Motor neuron (in vitro differentiated cells): ENCODE measurements at regions not wholly inside any gene's neighbourhood (a gene's known extent, or its start where the extent isn't known, plus 50 kb on each side); places are given as distances from the start of the nearest gene placed in this dataset.
"Not testable (repeated sequence)": the region's sequence is repeated elsewhere in the genome, so short reads cannot be mapped to it uniquely, and the experiment has no call there.

Experiments used
- ATAC-seq, 8 experiments: fragments of 200-7000 bp; cut with Tn5 transposase; replicated peaks in 6 of 8; 2 replicates each; pipeline ENCODE4 v1.8.0; 2021; ENCODE audit warnings: mild to moderate bottlenecking in 8 of 8, moderate library complexity in 8 of 8
- H3K27ac ChIP-seq, 2 donors: fragments of 250-450 bp; sonication (Bioruptor Pico); 2 replicates each; pipeline ENCODE4 v1.9.0; 2021; ENCODE audit warnings: antibody characterized with exemption in 2 of 2, mild to moderate bottlenecking in 2 of 2, moderate library complexity in 1 of 2
- H3K4me1 ChIP-seq, 2 donors: fragments of 250-450 bp; sonication (Bioruptor Pico); replicated peaks in 1 of 2; 2 replicates each; pipeline ENCODE4 v1.6.1; 2021; ENCODE audit warnings: antibody characterized with exemption in 2 of 2, mild to moderate bottlenecking in 2 of 2, moderate library complexity in 1 of 2
- H3K4me3 ChIP-seq, 5 donors: fragments of 250-450 bp; sonication (Bioruptor Pico); 2 replicates each; pipeline ENCODE4 v1.9.0; 2021; ENCODE audit warnings: antibody characterized with exemption in 5 of 5, mild to moderate bottlenecking in 5 of 5, moderate library complexity in 4 of 5
- WGBS, 10 experiments: fragments of 450-650 bp; shearing (Covaris generic); methylation state at CpG; one replicate each; pipeline ENCODE4 v1.0.0; 2022; 5-methylcytosine and 5-hydroxymethylcytosine counted together
- in situ Hi-C, 9 experiments: fragments of 400-800 bp; cut with MboI; loops; one replicate each; pipeline ENCODE4 v1.15.0; 2021; ENCODE audit warnings: low sequenced_read_pairs in 9 of 9, low pct_unique_long_range_greater_than_20kb in 2 of 9; ENCODE audit not compliant: unreplicated experiment in 9 of 9

DNA sequence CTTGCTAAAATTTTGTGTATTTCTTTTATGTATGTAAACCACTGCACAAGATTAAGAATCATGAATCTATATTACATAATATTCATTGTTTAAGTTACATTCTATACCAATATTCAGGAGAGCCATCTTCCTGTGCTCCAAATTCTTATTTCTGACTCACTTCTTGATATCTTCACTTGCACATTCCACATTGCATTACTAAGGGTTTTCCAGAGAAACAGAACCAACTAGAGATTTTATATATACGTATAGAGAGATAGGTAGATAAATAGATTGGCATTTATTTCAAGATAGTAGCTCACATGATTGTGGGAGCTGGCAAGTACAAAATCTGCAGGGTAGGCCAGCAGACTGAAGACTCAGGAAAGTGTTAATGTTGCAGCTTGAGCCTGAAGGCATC, 222.2 kb upstream of the PRSS16 start:
- 0 to 75% (median 67%) methylated on average over 1 of the region's 1 CpG; no CpG with 5 or more reads in 5 of the 10 experiments for WGBS, 10 experiments
- in situ Hi-C loops, result no loop called here
- no peak overlapping the region for H3K4me3 ChIP-seq
- no peaks in the 10 kb centered on the region for H3K4me1 ChIP-seq
- H3K27ac ChIP-seq, result no peak overlapping the region
- ATAC-seq, result no peak

DNA sequence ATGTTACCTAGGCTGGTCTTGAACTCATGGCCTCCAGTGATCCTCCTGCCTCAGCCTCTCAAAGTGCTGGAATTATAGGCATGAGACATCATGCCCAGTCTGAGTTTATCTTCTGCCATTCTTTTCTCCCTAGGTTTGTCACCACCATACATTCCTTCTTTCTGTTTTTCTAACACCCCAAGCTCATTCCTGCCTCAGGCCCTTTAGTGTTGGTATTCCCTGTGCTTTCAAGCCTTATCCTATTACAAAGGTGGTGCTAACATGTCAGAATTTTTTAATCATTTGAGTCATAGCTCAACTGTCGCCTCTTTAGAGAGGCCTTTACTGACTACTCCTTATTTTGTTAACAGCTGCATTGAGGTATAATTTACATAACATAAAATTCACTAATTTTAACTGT, 221.1 kb upstream of the PRSS16 start:
- in situ Hi-C loops, result no loop called here
- ATAC-seq, result no peak
- no peak overlapping the region for H3K27ac ChIP-seq
- H3K4me3 ChIP-seq, result no peak overlapping the region
- H3K4me1 ChIP-seq, result no peaks in the 10 kb centered on the region
- 0 to 71% (median 40%) methylated on average over 1 of the region's 1 CpG; no CpG with 5 or more reads in 3 of the 10 experiments for WGBS, 10 experiments

DNA sequence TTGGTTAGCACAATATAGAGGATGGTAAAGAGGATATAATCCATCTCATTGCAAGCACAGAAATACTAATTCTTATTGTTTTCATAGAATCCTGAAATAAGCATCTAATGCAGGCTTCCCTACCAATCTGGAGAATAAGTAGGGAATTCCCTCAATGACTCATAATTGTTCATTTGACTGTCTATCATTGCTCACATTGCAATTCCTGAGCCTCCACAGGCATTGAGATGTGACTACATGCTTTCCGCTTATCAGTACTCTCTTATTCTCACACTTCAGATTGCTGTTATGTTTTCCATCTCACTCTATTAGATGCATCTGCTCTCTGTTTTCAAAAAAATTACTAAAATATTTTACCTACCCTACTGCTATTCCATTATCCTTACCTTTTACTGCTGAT, 216.2 kb upstream of the PRSS16 start:
- Histone ChIP-seq H3K4me1 (no peaks in the 10 kb centered on the region), H3K27ac (no peak overlapping the region), H3K4me3 (no peak overlapping the region)
- WGBS, 10 experiments, result 67 to 100% (median 100%) methylated on average over 1 of the region's 1 CpG; no CpG with 5 or more reads in 3 of the 10 experiments
- in situ Hi-C loops, result no loop called here
- no peak for ATAC-seq

DNA sequence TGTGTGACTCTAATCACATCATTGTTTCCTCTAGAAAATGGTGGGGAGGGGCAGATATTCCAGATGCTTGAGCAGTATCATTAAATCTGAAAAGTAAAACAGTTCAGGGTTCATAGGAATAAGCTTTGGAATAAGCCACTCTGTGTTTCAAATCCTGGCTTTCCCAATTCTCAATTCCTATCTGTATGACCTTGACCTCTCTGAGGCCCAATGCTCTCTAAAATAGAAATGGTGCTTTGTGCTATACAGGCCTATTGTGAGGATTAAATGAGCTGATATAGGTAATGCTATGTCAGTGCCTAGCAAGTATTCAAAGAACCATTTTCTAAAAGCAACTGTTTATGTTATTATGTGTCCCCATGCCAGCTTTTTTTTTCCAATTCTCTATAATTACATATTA, 209.0 kb upstream of the PRSS16 start:
- no peaks in the 10 kb centered on the region for H3K4me1 ChIP-seq
- in situ Hi-C loops, result no loop called here
- H3K27ac ChIP-seq, result no peak overlapping the region
- no peak for ATAC-seq
- no peak overlapping the region for H3K4me3 ChIP-seq

DNA sequence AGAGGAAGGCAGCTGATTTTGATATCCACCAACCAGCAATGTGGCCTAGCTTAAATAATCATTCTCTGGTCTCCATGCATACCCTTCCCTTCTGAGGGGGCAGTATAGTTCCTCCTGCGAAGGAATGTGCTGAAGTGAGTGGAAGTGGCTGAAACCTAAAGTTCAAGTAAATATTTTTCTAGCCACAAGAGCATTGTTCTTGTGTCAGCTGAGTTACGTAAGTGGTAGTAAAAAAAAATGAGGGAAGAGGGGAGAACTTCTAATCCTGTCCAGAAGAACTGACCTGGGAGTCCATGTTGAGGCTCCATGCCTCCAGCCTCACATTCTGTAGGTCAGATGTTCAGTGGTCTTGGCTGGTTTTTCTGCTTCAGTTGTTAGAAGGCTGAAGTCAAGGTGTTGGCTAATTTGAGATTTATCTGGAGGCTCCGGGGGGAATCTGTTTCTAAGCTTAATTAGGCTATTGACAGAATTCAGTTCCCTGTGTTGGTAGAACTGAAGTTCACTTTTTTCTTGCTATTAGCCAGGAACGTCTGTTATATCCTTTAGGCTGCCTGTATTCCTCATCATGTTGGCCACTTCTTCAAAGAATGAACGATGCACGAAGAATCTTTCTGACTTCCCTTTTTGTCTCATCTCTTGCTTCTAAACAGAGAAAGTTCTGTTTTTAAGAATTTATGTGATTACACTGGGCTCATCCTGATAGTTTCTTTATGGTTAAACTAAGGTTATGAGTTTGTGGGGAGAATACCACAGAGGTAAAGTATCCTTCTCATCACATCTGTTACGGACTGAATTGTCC, 207.1 kb upstream of the PRSS16 start:
- 19 to 100% (median 60%) methylated on average over 3 to 7 of the region's 7 CpGs for WGBS, 10 experiments
- in situ Hi-C loops, result no loop called here

DNA sequence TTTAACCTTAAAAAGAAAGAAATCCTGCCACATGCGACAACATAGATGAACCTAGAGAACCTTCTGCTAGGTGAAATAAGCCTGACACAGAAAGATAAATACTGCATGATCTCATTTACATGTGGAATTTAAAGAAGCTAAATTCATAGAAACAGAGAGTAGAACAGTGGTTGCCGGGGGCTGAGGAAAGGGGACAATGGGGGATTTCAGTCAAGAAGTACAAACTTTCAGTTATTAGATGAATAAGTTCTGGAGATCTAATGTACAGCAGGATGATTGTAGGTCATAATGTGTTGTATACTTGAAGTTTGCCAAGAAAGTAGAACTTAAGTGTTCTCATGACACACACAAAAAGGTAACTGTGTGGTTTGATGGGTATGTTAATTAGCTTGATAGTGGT, 204.3 kb upstream of the PRSS16 start:
- 45 to 100% (median 92%) methylated on average over 1 to 2 of the region's 2 CpGs; no CpG with 5 or more reads in 1 of the 10 experiments for WGBS, 10 experiments
- in situ Hi-C loops, result no loop called here
- ATAC-seq, result no peak

More for the DNA sequence above, 207.1 kb upstream of the PRSS16 start:
- ATAC-seq, result no peak
- H3K27ac ChIP-seq, result no peak overlapping the region
- H3K4me3 ChIP-seq, result no peak overlapping the region
- H3K4me1 ChIP-seq, result no peaks in the 10 kb centered on the region

DNA sequence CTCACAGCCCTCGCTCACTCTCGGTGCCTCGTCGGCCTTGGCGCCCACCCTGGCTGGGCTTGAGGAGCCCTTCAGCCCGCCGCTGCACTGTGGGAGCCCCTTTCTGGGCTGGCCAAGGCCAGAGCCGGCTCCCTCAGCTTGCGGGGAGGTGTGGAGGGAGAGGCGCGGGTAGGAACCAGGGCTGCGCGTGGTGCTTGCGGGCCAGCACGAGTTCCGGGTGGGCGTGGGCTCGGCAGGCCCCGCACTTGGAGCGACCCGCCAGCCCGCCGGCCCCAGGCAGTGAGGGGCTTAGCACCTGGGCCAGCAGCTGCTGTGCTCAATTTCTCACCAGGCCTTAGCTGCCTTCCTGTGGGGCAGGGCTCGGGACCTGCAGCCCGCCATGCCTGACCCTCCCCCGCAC, 202.4 kb upstream of the PRSS16 start:
- H3K4me1 ChIP-seq, H3K27ac ChIP-seq, in situ Hi-C loops, H3K4me3 ChIP-seq, ATAC-seq: not testable (repeated sequence)
- 60 to 90% (median 90%) methylated on average over 1 to 4 of the region's 26 CpGs; no CpG with 5 or more reads in 7 of the 10 experiments for WGBS, 10 experiments

More for the DNA sequence above, 204.3 kb upstream of the PRSS16 start:
- Histone ChIP-seq H3K4me1 (no peaks in the 10 kb centered on the region), H3K4me3 (no peak overlapping the region), H3K27ac (no peak overlapping the region)

DNA sequence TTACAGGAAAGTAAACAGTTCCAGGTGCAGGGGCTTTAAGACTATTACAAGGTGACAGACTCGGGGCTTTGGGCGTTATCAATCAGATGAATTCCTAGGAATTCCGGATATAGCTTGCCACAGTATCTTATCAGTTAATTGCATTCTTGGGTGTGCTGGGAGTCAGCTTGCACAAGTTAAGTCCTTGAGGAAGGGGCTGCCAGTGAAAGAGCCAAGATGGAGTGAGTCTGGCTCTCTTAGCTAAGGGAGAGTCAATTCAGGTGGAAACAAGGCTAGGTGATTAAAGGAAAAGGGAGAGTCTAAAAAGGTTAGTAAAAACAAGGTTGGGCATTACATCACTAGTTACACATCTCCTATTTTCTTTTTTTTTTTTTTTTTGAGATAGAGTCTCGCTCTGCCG, 199.8 kb upstream of the PRSS16 start:
- in situ Hi-C loops, H3K27ac ChIP-seq, H3K4me1 ChIP-seq, ATAC-seq, H3K4me3 ChIP-seq: not testable (repeated sequence)
- 10 to 100% (median 84%) methylated on average over 2 to 5 of the region's 5 CpGs; no CpG with 5 or more reads in 5 of the 10 experiments for WGBS, 10 experiments

DNA sequence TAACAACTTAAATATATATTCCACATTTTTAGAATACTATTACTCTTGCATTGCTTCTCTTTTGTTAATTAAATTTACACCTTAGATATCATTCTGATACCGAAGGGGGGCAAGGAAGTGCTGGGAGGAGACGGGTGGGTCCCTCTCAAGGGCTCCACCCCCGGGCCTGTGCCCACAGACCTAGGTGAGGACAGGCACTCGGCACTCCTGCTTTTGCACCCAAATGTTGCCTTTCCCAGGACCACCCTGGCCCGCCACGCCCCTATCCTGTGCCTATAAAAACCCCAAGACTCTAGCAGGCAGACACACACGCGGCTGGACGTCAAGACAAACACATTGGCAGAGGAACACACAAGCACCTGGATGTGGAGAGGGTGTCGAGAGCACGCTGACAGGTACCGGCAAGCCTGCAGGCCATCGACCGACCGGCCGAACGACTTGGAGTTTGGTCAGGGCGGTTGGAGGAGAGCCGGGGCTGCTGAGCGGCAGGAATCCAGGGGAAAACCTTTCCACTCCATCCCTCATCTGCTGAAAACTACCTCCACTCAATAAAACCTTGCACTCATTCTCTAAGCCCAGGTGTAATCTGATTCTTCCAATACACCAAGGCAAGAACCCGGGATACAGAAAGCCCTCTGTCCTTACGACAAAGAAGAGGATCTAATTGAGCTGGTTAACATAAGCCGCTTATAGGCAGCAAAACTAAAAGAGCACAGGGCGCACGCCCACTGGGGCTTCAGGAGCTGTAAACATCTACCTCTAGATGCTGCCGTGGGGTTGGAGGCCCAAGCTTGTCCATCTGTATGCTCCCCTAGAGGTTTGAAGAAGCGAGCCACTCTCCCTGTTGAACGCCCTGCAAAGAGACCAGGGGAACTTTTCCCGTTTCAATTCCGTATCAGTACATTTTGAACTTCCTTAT, 197.4 kb upstream of the PRSS16 start:
- in situ Hi-C loops, result no loop called here
- no peak for ATAC-seq
- no peak overlapping the region for H3K4me3 ChIP-seq
- no peak overlapping the region for H3K27ac ChIP-seq
- no peaks in the 10 kb centered on the region for H3K4me1 ChIP-seq
- 3 to 100% (median 85%) methylated on average over 6 to 18 of the region's 30 CpGs for WGBS, 10 experiments

DNA sequence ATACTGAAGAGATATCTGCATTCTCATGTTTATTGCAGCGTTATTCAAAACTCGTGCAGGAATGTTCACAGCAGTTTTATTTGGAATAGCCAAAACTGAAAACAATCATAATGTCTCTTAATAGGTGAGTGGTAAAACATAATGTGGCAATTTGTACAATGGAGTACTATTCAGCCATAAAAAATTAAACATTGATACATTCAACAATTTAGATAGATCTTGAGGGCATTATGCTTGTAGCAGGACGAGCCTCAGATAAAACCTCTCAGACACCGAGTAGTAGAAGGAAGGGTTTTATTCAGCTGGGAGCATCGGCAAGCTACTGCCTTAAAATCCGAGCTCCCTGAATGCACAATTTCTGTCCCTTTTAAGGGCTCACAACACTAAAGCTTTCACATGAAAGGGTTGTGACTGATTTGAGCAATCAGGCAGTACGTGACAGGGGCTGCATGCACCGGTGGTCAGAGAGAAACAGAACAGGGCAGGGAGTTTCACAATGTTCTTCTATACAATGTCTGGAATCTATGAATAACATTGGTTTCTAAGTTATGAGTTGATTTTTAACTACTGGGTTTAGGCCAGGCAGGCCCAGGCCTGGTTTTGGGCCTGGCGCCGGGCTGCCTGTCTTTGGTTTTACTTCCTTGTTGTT, 195.3 kb upstream of the PRSS16 start:
- H3K27ac ChIP-seq, ATAC-seq: not testable (repeated sequence)
- WGBS, 10 experiments, result 64 to 90% (median 78%) methylated on average over 2 to 7 of the region's 10 CpGs; no CpG with 5 or more reads in 1 of the 10 experiments

DNA sequence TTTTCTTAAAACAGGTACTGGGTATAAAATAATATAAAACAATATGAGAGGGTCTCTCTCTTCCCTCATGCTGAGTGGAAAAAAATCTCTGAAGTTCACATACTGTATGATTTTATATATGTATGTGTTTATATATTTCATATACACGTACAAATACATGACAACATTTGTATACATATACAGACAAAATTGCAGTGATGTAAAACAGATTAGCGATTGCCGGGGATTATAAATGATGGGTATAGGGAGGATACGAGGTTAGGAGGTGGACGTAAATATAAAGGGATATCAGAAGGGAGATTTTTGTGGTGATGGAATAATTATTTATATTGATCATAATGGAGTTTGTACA, 194.8 kb upstream of the PRSS16 start:
- no peak overlapping the region for H3K4me3 ChIP-seq
- no peak overlapping the region for H3K27ac ChIP-seq
- no peak for ATAC-seq
- in situ Hi-C loops, result no loop called here
- 28 to 100% (median 91%) methylated on average over 1 to 5 of the region's 5 CpGs; no CpG with 5 or more reads in 2 of the 10 experiments for WGBS, 10 experiments
- no peaks in the 10 kb centered on the region for H3K4me1 ChIP-seq

More for the DNA sequence above, 195.3 kb upstream of the PRSS16 start:
- H3K4me3 ChIP-seq, in situ Hi-C loops, H3K4me1 ChIP-seq: not testable (repeated sequence)

DNA sequence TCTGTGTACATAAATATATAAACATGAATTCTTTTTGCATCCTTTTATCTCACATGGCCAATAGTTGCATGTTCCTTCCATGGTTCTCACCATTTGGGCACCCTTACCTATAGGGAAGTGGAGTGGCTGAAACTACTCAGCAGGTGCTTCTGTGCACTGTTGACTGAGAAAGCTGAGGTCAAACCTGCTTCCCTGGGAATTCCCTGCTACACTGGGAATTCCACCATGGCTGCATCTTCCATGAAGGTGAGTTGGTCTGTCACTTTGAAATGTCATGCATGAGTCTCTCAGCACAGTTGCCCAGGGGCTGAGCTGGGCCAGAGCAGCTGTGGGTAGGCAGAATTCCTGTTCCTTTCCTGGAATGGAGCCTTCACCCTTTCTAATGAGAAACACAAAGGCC, 193.8 kb upstream of the PRSS16 start:
- in situ Hi-C loops, result no loop called here
- Histone ChIP-seq H3K4me3 (no peak overlapping the region), H3K27ac (no peak overlapping the region), H3K4me1 (no peaks in the 10 kb centered on the region)
- ATAC-seq, result no peak

DNA sequence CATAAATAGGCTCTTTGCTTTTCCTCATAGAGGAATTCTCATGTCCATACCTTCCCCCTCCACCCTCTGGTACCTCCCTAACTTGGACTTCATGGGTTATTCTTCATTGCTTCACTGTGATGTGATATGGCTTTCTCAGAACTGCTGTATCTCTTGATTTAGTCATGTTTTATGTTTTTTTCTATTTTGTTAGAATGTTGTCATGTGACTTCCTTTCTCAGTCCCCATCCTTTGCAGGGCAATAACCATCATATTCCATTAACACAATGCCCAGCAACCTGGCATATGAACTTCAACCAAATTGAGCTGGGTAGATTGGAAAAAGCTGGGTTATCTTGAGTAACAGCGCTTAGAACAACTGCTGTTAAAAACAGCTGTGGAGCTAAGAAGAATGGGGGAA, 190.9 kb upstream of the PRSS16 start:
- no peak overlapping the region for H3K4me3 ChIP-seq
- no peaks in the 10 kb centered on the region for H3K4me1 ChIP-seq
- no peak for ATAC-seq
- WGBS, 10 experiments, result 80 to 100% (median 100%) methylated on average over 1 of the region's 1 CpG; no CpG with 5 or more reads in 2 of the 10 experiments
- no peak overlapping the region for H3K27ac ChIP-seq
- in situ Hi-C loops, result no loop called here
